K562 (cell line): ENCODE measurements at regions not wholly inside any gene's neighbourhood (a gene's known extent, or its start where the extent isn't known, plus 50 kb on each side); places are given as distances from the start of the nearest gene placed in this dataset.

Experiments used
- CTCF ChIP-seq, 3 experiments: IDR thresholded peaks in 2 of 3; conservative IDR thresholded peaks in 1 of 3; 2 replicates each; pipeline ENCODE4 v1.5.1; 2011 to 2012; ENCODE audit warnings: low read length in 3 of 3, mild to moderate bottlenecking in 3 of 3, control low read depth in 2 of 3, improper control_type of control experiment in 1 of 3, inconsistent platforms in 1 of 3, low read depth in 1 of 3, mixed read lengths in 1 of 3, moderate library complexity in 1 of 3; ENCODE audit not compliant: insufficient read depth in 2 of 3
- ESRRA ChIP-seq: fragments of 450-650 bp; IDR thresholded peaks from 2 replicates; pipeline ENCODE4 v1.6.1; 2014; ENCODE audit warnings: low read depth, mild to moderate bottlenecking, moderate library complexity, borderline replicate concordance
- HMG20B ChIP-seq: fragments of 250-450 bp; sonication (Bioruptor Pico); IDR thresholded peaks from 2 replicates; pipeline ENCODE4 v1.5.0; 2021; ENCODE audit warnings: mild to moderate bottlenecking
- RFX1 ChIP-seq: fragments of 450-650 bp; IDR thresholded peaks from 2 replicates; pipeline ENCODE4 v1.6.1; 2016; ENCODE audit warnings: mild to moderate bottlenecking, moderate library complexity

- TF ChIP-seq ESRRA (no peak), HMG20B (CRISPR knock-in tag) (no peak), RFX1 (no peak), CTCF (IDR thresholded peaks at IDR 0.05 in 2 of 3, conservative IDR thresholded peaks at IDR 0.05 in 1 of 3; ENCODE audit: insufficient read depth in 2 of 3, low read depth in 1 of 3, low read length in 3 of 3) (no peak)
Measured at GRCh38 chr3:56938530-56938929, 121.9 kb upstream of the SPATA12 start.
